ENCODE measurements at regions not wholly inside any gene's neighbourhood (a gene's known extent, or its start where the extent isn't known, plus 50 kb on each side); places are given as distances from the start of the nearest gene placed in this dataset.

DNA sequence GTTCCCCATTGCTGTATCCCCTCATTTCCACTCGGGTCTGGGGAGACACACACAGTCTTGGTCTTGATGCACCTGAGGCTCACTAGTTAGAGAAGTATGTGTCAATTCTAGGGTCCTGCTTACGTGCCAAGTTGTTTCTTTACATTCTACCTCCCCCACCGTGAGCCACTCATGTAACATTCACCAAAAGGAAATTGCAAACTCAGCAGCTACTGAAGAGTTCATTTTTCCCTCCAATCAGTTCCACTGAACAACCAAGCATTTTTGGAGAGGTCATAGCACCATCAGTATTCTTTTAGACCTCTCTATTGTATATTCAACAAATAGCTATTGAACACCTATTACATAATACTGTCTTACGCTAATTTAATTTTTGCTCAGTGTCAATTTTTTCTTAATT is 281.1 kb downstream of the SH3GL2 start (continued):
- TF ChIP-seq NRF1 (conservative IDR thresholded peaks at IDR 0.05; ENCODE audit: low read depth, low read length) (no peak), SREBF2 (IDR thresholded peaks at IDR 0.05; ENCODE audit: low read length) (no peak), TCF12 (IDR thresholded peaks at IDR 0.05; ENCODE audit: low read depth, low read length) (no peak), ZNF622 (IDR thresholded peaks at IDR 0.05) (no peak), RAD51 (IDR thresholded peaks at IDR 0.05) (no peak), BHLHE40 (IDR thresholded peaks at IDR 0.05; ENCODE audit: borderline replicate concordance in 1 of 2, low read depth in 2 of 2, low read length in 1 of 2) (no peak)
- TF ChIP-seq, protein P1, sequence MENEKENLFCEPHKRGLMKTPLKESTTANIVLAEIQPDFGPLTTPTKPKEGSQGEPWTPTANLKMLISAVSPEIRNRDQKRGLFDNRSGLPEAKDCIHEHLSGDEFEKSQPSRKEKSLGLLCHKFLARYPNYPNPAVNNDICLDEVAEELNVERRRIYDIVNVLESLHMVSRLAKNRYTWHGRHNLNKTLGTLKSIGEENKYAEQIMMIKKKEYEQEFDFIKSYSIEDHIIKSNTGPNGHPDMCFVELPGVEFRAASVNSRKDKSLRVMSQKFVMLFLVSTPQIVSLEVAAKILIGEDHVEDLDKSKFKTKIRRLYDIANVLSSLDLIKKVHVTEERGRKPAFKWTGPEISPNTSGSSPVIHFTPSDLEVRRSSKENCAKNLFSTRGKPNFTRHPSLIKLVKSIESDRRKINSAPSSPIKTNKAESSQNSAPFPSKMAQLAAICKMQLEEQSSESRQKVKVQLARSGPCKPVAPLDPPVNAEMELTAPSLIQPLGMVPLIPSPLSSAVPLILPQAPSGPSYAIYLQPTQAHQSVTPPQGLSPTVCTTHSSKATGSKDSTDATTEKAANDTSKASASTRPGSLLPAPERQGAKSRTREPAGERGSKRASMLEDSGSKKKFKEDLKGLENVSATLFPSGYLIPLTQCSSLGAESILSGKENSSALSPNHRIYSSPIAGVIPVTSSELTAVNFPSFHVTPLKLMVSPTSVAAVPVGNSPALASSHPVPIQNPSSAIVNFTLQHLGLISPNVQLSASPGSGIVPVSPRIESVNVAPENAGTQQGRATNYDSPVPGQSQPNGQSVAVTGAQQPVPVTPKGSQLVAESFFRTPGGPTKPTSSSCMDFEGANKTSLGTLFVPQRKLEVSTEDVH (IDR thresholded peaks at IDR 0.05; ENCODE audit: low read depth, partially characterized antibody) = no peak

DNA sequence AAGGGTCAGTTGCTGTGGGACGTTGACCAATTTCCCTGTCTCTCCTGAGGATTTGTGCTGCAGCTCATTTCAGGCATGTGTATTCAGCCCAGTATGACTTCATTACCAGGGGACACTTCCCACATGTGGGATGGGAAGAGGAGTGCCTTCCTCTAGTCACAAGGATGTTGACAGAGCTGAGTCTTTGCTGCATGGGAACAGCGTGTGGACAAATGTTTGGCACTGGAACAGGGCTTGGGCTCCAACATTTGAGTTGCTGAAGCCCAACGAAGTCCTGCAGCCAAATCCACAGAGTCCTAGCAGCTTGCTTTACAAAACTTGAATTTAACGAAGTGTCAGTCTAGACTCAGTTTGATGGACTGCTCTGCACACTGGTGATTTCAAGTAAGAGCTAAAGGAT is 283.2 kb downstream of the SH3GL2 start:
- no peaks in the 10 kb centered on the region; the same call in 2 of the 3 replicates for H3K9me3 ChIP-seq (replicated peaks; ENCODE audit: control insufficient read depth, insufficient read depth, low read length)
- FAIRE-seq (no peak), ATAC-seq (no peak), DNase-seq (ENCODE audit: low read depth, low spot score) (no peak)
- no peaks in the 10 kb centered on the region for H4K20me1 ChIP-seq (ENCODE audit: control insufficient read depth, insufficient read depth)
- ChIA-PET POLR2A (no interaction called here), RAD21 (ENCODE audit: unreplicated experiment) (no interaction called here), SMC1A (ENCODE audit: uncharacterized antibody, unreplicated experiment) (interaction anchor here (1.3 kb wide), 1 partner anchor 55 kb away, joined by 3 read pairs; no protein-coding TSS in a partner anchor), CTCF (interaction anchor here (1.5 kb wide), 1 partner anchor 10 kb away, joined by 3 read pairs; no protein-coding TSS in a partner anchor)
- H3K79me2 ChIP-seq (ENCODE audit: control insufficient read depth, insufficient read depth, low read length) = no peaks in the 10 kb centered on the region
- in situ Hi-C loops (cut with MboI) (no loop called here), intact Hi-C loops (cut with micrococcal nuclease; ENCODE audit: unreplicated experiment) (no loop called here)
- no peak overlapping the region for H3K4me3 ChIP-seq
- no peaks in the 10 kb centered on the region for H3K36me3 ChIP-seq (ENCODE audit: control insufficient read depth in 2 of 2, insufficient read depth in 2 of 2, low read length in 1 of 2)
- H3K4me2 ChIP-seq (ENCODE audit: control insufficient read depth, insufficient read depth) = no peak overlapping the region
- H3K27ac ChIP-seq (ENCODE audit: control insufficient read depth, insufficient read depth) = no peak overlapping the region
- no peak overlapping the region for H2AFZ ChIP-seq (ENCODE audit: control insufficient read depth, low read depth, low read length)
- no peaks in the 10 kb centered on the region for H3K27me3 ChIP-seq (replicated peaks in 1 of 2; ENCODE audit: control insufficient read depth in 2 of 2, insufficient read depth in 2 of 2, low read length in 1 of 2)
- no TSS peak for BruUV-seq (replicated peaks)
- peaks cover 7% of the 10 kb centered on the region; the same call in 1 of the 2 replicates for H3K4me1 ChIP-seq (ENCODE audit: control insufficient read depth, insufficient read depth, low read length)
- 2% methylated on average over 4 of the region's 4 CpGs for WGBS (ENCODE audit: insufficient coverage, insufficient replicate concordance, low lambda C conversion rate, missing lambda C conversion rate)
- TF ChIP-seq CHD1 (IDR thresholded peaks at IDR 0.05; ENCODE audit: low read depth, low read length) (no peak), ZBED1 (IDR thresholded peaks at IDR 0.05; ENCODE audit: borderline replicate concordance) (no peak)
- no peak overlapping the region for H3K9ac ChIP-seq (ENCODE audit: control insufficient read depth, insufficient read depth, low read length)
